ENCODE measurements at regions not wholly inside any gene's neighbourhood (a gene's known extent, or its start where the extent isn't known, plus 50 kb on each side); places are given as distances from the start of the nearest gene placed in this dataset.

- Histone ChIP-seq H2AFZ (ENCODE audit: low read length) (no peak overlapping the region), H3K4me3 (replicated peaks in 1 of 4; ENCODE audit: control extremely low read depth in 1 of 4, insufficient read depth in 1 of 4, low read depth in 3 of 4, low read length in 4 of 4) (no peak overlapping the region), H3K4me2 (ENCODE audit: extremely low read depth, insufficient read depth, low read length) (no peak overlapping the region), H4K20me1 (ENCODE audit: control insufficient read depth, extremely low read depth, insufficient read depth, low read length) (no peaks in the 10 kb centered on the region), H3K36me3 (ENCODE audit: control insufficient read depth, insufficient read depth, low read length) (no peaks in the 10 kb centered on the region), H3K4me1 (ENCODE audit: control insufficient read depth, extremely low read depth, insufficient read depth, low read length) (no peaks in the 10 kb centered on the region), H3K27ac (ENCODE audit: insufficient read depth, low read length) (no peak overlapping the region), H3K9me3 (ENCODE audit: control insufficient read depth, insufficient read depth, low read depth, low read length) (no peaks in the 10 kb centered on the region), H3K9ac (ENCODE audit: insufficient read depth, low read length) (no peak overlapping the region), H3K79me2 (ENCODE audit: control insufficient read depth, insufficient read depth, low read length) (no peaks in the 10 kb centered on the region), H3K27me3 (ENCODE audit: control insufficient read depth, insufficient read depth, low read length) (no peaks in the 10 kb centered on the region)
- no peak for DNase-seq (ENCODE audit: low read depth in 2 of 2)
- TF ChIP-seq CTCF (conservative IDR thresholded peaks at IDR 0.05 in 1 of 2, IDR thresholded peaks at IDR 0.05 in 1 of 2; ENCODE audit: low read depth in 1 of 2, low read length in 2 of 2) (no peak), EZH2 (IDR thresholded peaks at IDR 0.05; ENCODE audit: low read length, missing control alignments) (no peak)
Measured at GRCh38 chr5:8675182-8675581, 806.2 kb downstream of the MTRR start.

DNA sequence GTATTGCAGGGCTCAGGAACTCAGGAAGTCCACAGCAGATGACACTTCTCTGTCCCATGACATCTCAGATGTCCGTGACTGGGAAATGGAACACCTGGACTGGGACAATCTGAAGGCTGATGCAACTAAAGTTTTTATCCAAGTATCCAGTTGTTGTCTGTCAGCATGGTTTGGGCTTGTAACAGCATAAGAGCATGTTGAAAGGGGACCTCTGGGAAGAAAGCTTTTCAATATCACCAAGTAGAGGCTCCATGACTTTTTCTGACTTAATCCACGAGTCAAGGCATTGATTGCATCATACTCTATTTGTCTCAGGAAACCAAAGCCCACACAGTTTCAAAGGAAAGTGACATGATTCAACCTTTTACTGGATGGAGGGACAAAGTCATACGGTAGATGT is 807.7 kb downstream of the MTRR start:
- H2AFZ ChIP-seq (ENCODE audit: low read length), result no peak overlapping the region
- no peaks in the 10 kb centered on the region for H4K20me1 ChIP-seq (ENCODE audit: control insufficient read depth, extremely low read depth, insufficient read depth, low read length)
- no peaks in the 10 kb centered on the region for H3K36me3 ChIP-seq (ENCODE audit: control insufficient read depth, insufficient read depth, low read length)
- TF ChIP-seq CTCF (conservative IDR thresholded peaks at IDR 0.05 in 1 of 2, IDR thresholded peaks at IDR 0.05 in 1 of 2; ENCODE audit: low read depth in 1 of 2, low read length in 2 of 2) (no peak), EZH2 (IDR thresholded peaks at IDR 0.05; ENCODE audit: low read length, missing control alignments) (no peak)
- H3K79me2 ChIP-seq (ENCODE audit: control insufficient read depth, insufficient read depth, low read length), result no peaks in the 10 kb centered on the region
- H3K4me1 ChIP-seq (ENCODE audit: control insufficient read depth, extremely low read depth, insufficient read depth, low read length), result no peaks in the 10 kb centered on the region
- no peaks in the 10 kb centered on the region for H3K9me3 ChIP-seq (ENCODE audit: control insufficient read depth, insufficient read depth, low read depth, low read length)
- H3K4me2 ChIP-seq (ENCODE audit: extremely low read depth, insufficient read depth, low read length), result no peak overlapping the region
- H3K9ac ChIP-seq (ENCODE audit: insufficient read depth, low read length), result no peak overlapping the region
- H3K27ac ChIP-seq (ENCODE audit: insufficient read depth, low read length), result no peak overlapping the region
- DNase-seq (ENCODE audit: low read depth in 2 of 2), result peak in 1 of 2 donors; percentile 60
- H3K27me3 ChIP-seq (ENCODE audit: control insufficient read depth, insufficient read depth, low read length), result no peaks in the 10 kb centered on the region
- H3K4me3 ChIP-seq (replicated peaks in 1 of 4; ENCODE audit: control extremely low read depth in 1 of 4, insufficient read depth in 1 of 4, low read depth in 3 of 4, low read length in 4 of 4), result no peak overlapping the region

DNA sequence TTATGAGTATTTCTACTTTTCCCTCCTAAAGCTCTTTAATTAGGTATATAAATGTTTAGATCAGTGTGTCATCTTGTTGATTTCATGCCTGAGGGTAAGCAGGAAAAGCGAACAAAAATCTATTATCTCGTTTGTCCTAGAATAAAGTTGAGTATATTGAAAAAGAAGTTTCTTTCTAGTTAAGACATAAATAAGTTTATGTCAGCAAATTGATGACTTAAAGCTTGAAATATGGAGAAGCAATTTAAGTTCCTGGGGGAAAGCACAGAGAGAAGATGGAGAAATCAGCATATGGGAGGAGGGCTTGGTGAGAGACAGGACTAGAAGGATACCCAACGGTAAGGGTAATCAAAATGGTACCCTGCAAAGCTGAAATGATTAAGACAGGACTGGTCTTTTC is 813.4 kb downstream of the MTRR start:
- Histone ChIP-seq H3K4me2 (ENCODE audit: extremely low read depth, insufficient read depth, low read length) (no peak overlapping the region), H3K27me3 (ENCODE audit: control insufficient read depth, insufficient read depth, low read length) (no peaks in the 10 kb centered on the region), H3K79me2 (ENCODE audit: control insufficient read depth, insufficient read depth, low read length) (no peaks in the 10 kb centered on the region), H2AFZ (ENCODE audit: low read length) (no peak overlapping the region), H3K4me3 (replicated peaks in 1 of 4; ENCODE audit: control extremely low read depth in 1 of 4, insufficient read depth in 1 of 4, low read depth in 3 of 4, low read length in 4 of 4) (no peak overlapping the region), H3K9me3 (ENCODE audit: control insufficient read depth, insufficient read depth, low read depth, low read length) (no peaks in the 10 kb centered on the region), H4K20me1 (ENCODE audit: control insufficient read depth, extremely low read depth, insufficient read depth, low read length) (no peaks in the 10 kb centered on the region), H3K27ac (ENCODE audit: insufficient read depth, low read length) (no peak overlapping the region), H3K9ac (ENCODE audit: insufficient read depth, low read length) (no peak overlapping the region), H3K4me1 (ENCODE audit: control insufficient read depth, extremely low read depth, insufficient read depth, low read length) (no peaks in the 10 kb centered on the region), H3K36me3 (ENCODE audit: control insufficient read depth, insufficient read depth, low read length) (no peaks in the 10 kb centered on the region)
- TF ChIP-seq CTCF (conservative IDR thresholded peaks at IDR 0.05 in 1 of 2, IDR thresholded peaks at IDR 0.05 in 1 of 2; ENCODE audit: low read depth in 1 of 2, low read length in 2 of 2) (no peak), EZH2 (IDR thresholded peaks at IDR 0.05; ENCODE audit: low read length, missing control alignments) (no peak)
- no peak for DNase-seq (ENCODE audit: low read depth in 2 of 2)

All from fibroblast of lung (primary cell).